ENCODE measurements at regions not wholly inside any gene's neighbourhood (a gene's known extent, or its start where the extent isn't known, plus 50 kb on each side); places are given as distances from the start of the nearest gene placed in this dataset.

GRCh38 chr11:134882141-134882540, 470.1 kb upstream of the B3GAT1 start (continued):
- TF ChIP-seq ZBTB43 (CRISPR knock-in tag; IDR thresholded peaks at IDR 0.05), result no peak

GRCh38 chr11:134880788-134881187, 468.7 kb upstream of the B3GAT1 start:
- ATAC-seq (no peak), DNase-seq (ENCODE audit: low spot score) (no peak)
- Mint-ChIP-seq H3K36me3 (0 out of 2 replicates have a peak, but pooled peaks cover 4% of the 10 kb centered on the region), H3K4me1 (peaks cover 8% of the 10 kb centered on the region), H3K27me3 (ENCODE audit: low read depth) (peaks cover 11% of the 10 kb centered on the region; the same call in 1 of the 2 replicates), H3K9me3 (peaks cover 8% of the 10 kb centered on the region), H3K4me3 (no peak overlapping the region), H3K27ac (no peak overlapping the region)
- ChIA-PET CTCF (no interaction called here), POLR2A (no interaction called here)
- TF ChIP-seq ZNF425 (CRISPR knock-in tag; conservative IDR thresholded peaks at IDR 0.05), result no peak

- Mint-ChIP-seq H3K36me3 (no peaks in the 10 kb centered on the region; the same call in 1 of the 2 replicates), H3K4me3 (no peak overlapping the region), H3K4me1 (peaks cover 8% of the 10 kb centered on the region), H3K9me3 (peaks cover 3% of the 10 kb centered on the region), H3K27me3 (ENCODE audit: low read depth) (peaks cover 7% of the 10 kb centered on the region; the same call in 1 of the 2 replicates), H3K27ac (no peak overlapping the region)
- ATAC-seq, result no peak
- no peak for DNase-seq (ENCODE audit: low spot score)
- ChIA-PET POLR2A (no interaction called here), CTCF (no interaction called here)
- no peak for TF ChIP-seq ZNF416 (CRISPR knock-in tag; IDR thresholded peaks at IDR 0.05)
- no peak for TF ChIP-seq MAX (CRISPR knock-in tag; IDR thresholded peaks at IDR 0.05)
- no peak for TF ChIP-seq ATF6 (CRISPR knock-in tag; IDR thresholded peaks at IDR 0.05)
- no peak for TF ChIP-seq GTF2I (CRISPR knock-in tag; conservative IDR thresholded peaks at IDR 0.05)
- no peak for TF ChIP-seq TP53 (CRISPR knock-in tag; IDR thresholded peaks at IDR 0.05)
- no peak for TF ChIP-seq SP1 (CRISPR knock-in tag; conservative IDR thresholded peaks at IDR 0.05)
- TF ChIP-seq CREB1 (CRISPR knock-in tag; IDR thresholded peaks at IDR 0.05), result no peak
- no peak for TF ChIP-seq NFYB (CRISPR knock-in tag; conservative IDR thresholded peaks at IDR 0.05; ENCODE audit: low read depth)
- no peak for TF ChIP-seq ZNF263 (CRISPR knock-in tag; IDR thresholded peaks at IDR 0.05; ENCODE audit: low read depth)
- no peak for TF ChIP-seq ZNF317 (CRISPR knock-in tag; IDR thresholded peaks at IDR 0.05; ENCODE audit: borderline replicate concordance, low read depth)
Observed at GRCh38 chr11:134879931-134880330, 467.9 kb upstream of the B3GAT1 start.

- Mint-ChIP-seq H3K4me1 (peaks cover 8% of the 10 kb centered on the region), H3K27me3 (ENCODE audit: low read depth) (peaks cover 7% of the 10 kb centered on the region; the same call in 1 of the 2 replicates), H3K27ac (no peak overlapping the region), H3K9me3 (peaks cover 3% of the 10 kb centered on the region), H3K36me3 (no peaks in the 10 kb centered on the region; the same call in 1 of the 2 replicates), H3K4me3 (no peak overlapping the region)
- ChIA-PET POLR2A (no interaction called here), CTCF (no interaction called here)
- ATAC-seq (no peak), DNase-seq (ENCODE audit: low spot score) (no peak)
- TF ChIP-seq ZNF512 (CRISPR knock-in tag; IDR thresholded peaks at IDR 0.05; ENCODE audit: borderline replicate concordance), result no peak
- TF ChIP-seq HMGXB4 (CRISPR knock-in tag; IDR thresholded peaks at IDR 0.05), result no peak
- no peak for TF ChIP-seq GRHL2 (CRISPR knock-in tag; IDR thresholded peaks at IDR 0.05; ENCODE audit: insufficient replicate concordance, severe bottlenecking)
- TF ChIP-seq FOXK1 (CRISPR knock-in tag; IDR thresholded peaks at IDR 0.05), result no peak
- TF ChIP-seq USF2 (CRISPR knock-in tag; IDR thresholded peaks at IDR 0.05), result no peak
- TF ChIP-seq FOXJ3 (CRISPR knock-in tag; IDR thresholded peaks at IDR 0.05; ENCODE audit: borderline replicate concordance), result no peak
- no peak for TF ChIP-seq NFYB (CRISPR knock-in tag; conservative IDR thresholded peaks at IDR 0.05; ENCODE audit: low read depth)
- no peak for TF ChIP-seq JAZF1 (CRISPR knock-in tag; IDR thresholded peaks at IDR 0.05)
Observed at GRCh38 chr11:134879341-134879740, 467.3 kb upstream of the B3GAT1 start.

Measured in WTC11 (cell line).